Suprapubic skin (tissue), 4 donors: ENCODE measurements at regions not wholly inside any gene's neighbourhood (a gene's known extent, or its start where the extent isn't known, plus 50 kb on each side); places are given as distances from the start of the nearest gene placed in this dataset.

Experiments
- DNase-seq, 2 donors: peaks; one replicate each; pipeline ENCODE4 v3.0.0-alpha.2; 2019; ENCODE audit warnings: low spot score in 2 of 2
- H3K27ac ChIP-seq: fragments of 200-600 bp; sonication (generic); one replicate; pipeline ENCODE4 v1.5.1; 2019
- H3K27me3 ChIP-seq: fragments of 200-600 bp; sonication (generic); one replicate; pipeline ENCODE4 v1.5.1; 2019
- H3K36me3 ChIP-seq: fragments of 200-600 bp; sonication (generic); one replicate; pipeline ENCODE4 v1.5.1; 2019
- H3K4me1 ChIP-seq: fragments of 200-600 bp; sonication (generic); one replicate; pipeline ENCODE4 v1.5.1; 2019
- H3K4me3 ChIP-seq: fragments of 200-600 bp; sonication (generic); one replicate; pipeline ENCODE4 v1.5.1; 2019; ENCODE audit warnings: mild to moderate bottlenecking
- H3K9me3 ChIP-seq: fragments of 200-600 bp; sonication (generic); one replicate; pipeline ENCODE4 v1.5.1; 2019
- CTCF ChIP-seq, 2 donors: fragments of 200-600 bp in 1 of 2; fragments of 450-650 bp in 1 of 2; sonication (generic) in 1 of 2; IDR thresholded peaks; one replicate each; pipeline ENCODE4 v1.5.1; 2016 to 2019; ENCODE audit warnings: antibody characterized with exemption in 2 of 2, mild to moderate bottlenecking in 1 of 2, moderate library complexity in 1 of 2
- EP300 ChIP-seq: sonication (generic); formaldehyde crosslinking; IDR thresholded peaks from one replicate; pipeline ENCODE4 v1.6.1; 2017; ENCODE audit warnings: antibody characterized with exemption
- POLR2A ChIP-seq, 2 donors: fragments of 450-650 bp; IDR thresholded peaks; one replicate each; pipeline ENCODE4 v1.6.1; 2017; ENCODE audit warnings: antibody characterized with exemption in 2 of 2, mild to moderate bottlenecking in 2 of 2, moderate library complexity in 2 of 2
- POLR2AphosphoS5 ChIP-seq, 3 donors: sonication (generic); formaldehyde crosslinking; IDR thresholded peaks; one replicate each; pipeline ENCODE4 v1.6.1; 2017; ENCODE audit warnings: antibody characterized with exemption in 3 of 3
- WGBS: methylation state at CpG from one replicate; pipeline ENCODE4 v1.1.5; 2018; 5-methylcytosine and 5-hydroxymethylcytosine counted together

GRCh38 chr6:26243752-26244151 lies 121.2 kb upstream of the BTN3A2 start:
- Histone ChIP-seq H3K4me1 (peaks cover 6% of the 10 kb centered on the region), H3K27me3 (peaks cover 39% of the 10 kb centered on the region), H3K36me3 (no peaks in the 10 kb centered on the region), H3K27ac (no peak overlapping the region), H3K4me3 (no peak overlapping the region), H3K9me3 (no peaks in the 10 kb centered on the region)
- TF ChIP-seq EP300 (no peak), POLR2A (IDR thresholded peaks at IDR 0.05) (no peak), POLR2AphosphoS5 (IDR thresholded peaks at IDR 0.05) (no peak), CTCF (IDR thresholded peaks at IDR 0.05) (no peak)
- 92% methylated on average over 2 of the region's 2 CpGs for WGBS
- no peak for DNase-seq

GRCh38 chr6:26246058-26246457 lies 118.9 kb upstream of the BTN3A2 start:
- Histone ChIP-seq H3K4me3 (no peak overlapping the region), H3K9me3 (no peaks in the 10 kb centered on the region), H3K27me3 (peaks cover 37% of the 10 kb centered on the region), H3K27ac (no peak overlapping the region), H3K4me1 (peaks cover 16% of the 10 kb centered on the region), H3K36me3 (no peaks in the 10 kb centered on the region)
- 85% methylated on average over 7 of the region's 7 CpGs for whole genome bisulfite sequencing
- DNase-seq, result no peak
- TF ChIP-seq POLR2AphosphoS5 (IDR thresholded peaks at IDR 0.05) (no peak), EP300 (no peak), CTCF (IDR thresholded peaks at IDR 0.05) (no peak), POLR2A (IDR thresholded peaks at IDR 0.05) (no peak)

GRCh38 chr6:26246553-26246952 lies 118.4 kb upstream of the BTN3A2 start:
- WGBS, result 98% methylated on average over 28 of the region's 28 CpGs
- Histone ChIP-seq H3K9me3 (no peaks in the 10 kb centered on the region), H3K4me1 (peaks cover 13% of the 10 kb centered on the region), H3K27ac (no peak overlapping the region), H3K4me3 (no peak overlapping the region), H3K27me3 (peaks cover 36% of the 10 kb centered on the region), H3K36me3 (no peaks in the 10 kb centered on the region)
- TF ChIP-seq POLR2AphosphoS5 (IDR thresholded peaks at IDR 0.05) (no peak), POLR2A (IDR thresholded peaks at IDR 0.05) (no peak), CTCF (IDR thresholded peaks at IDR 0.05) (no peak), EP300 (no peak)
- no peak for DNase-seq

DNA sequence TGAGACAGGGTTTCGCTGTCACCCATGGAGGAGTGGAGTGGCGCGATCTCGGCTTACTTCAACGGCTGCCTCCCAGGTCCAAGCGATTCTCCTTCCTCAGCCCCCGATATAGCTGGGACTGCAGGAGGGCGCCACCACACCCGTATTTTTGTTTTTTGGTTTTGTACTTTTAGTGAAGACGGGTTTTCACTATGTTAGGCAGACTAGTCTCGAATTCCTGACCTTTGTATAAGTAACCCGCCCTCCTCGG lies 115.4 kb upstream of the BTN3A2 start:
- Histone ChIP-seq H3K36me3 (no peaks in the 10 kb centered on the region), H3K27me3 (peaks cover 51% of the 10 kb centered on the region), H3K4me1 (peaks cover 26% of the 10 kb centered on the region), H3K4me3 (peak overlapping the region; percentile 68), H3K27ac (peak overlapping the region; percentile 92), H3K9me3 (no peaks in the 10 kb centered on the region)
- no peak for DNase-seq
- 1% methylated on average over 13 of the region's 13 CpGs for WGBS
- no peak for TF ChIP-seq POLR2A (IDR thresholded peaks at IDR 0.05)

DNA sequence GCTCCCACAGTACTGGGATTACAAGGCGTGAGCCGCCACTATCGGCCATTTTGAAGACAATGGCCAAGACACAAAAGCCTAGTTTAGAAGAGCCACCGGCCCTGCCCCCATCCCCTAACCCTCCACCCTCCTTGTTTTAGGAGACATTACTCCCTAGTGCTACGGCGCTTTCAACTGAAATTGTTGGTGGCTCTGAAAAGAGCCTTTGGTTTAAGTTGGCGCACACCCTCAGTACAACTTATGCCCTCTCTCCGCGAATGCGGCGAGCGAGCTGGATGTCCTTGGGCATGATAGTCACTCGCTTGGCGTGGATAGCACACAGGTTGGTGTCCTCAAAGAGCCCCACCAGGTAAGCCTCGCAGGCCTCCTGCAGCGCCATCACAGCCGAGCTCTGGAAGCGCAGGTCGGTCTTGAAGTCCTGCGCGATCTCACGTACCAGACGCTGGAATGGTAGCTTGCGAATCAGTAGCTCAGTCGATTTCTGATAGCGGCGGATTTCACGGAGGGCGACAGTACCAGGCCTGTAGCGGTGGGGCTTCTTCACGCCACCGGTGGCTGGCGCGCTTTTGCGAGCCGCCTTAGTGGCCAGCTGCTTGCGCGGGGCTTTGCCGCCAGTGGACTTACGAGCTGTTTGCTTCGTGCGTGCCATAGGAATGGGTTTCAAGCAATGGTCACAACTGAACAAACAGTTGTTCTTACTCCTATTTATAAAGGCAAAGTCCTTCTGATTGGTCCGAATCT lies 114.9 kb upstream of the BTN3A2 start:
- TF ChIP-seq EP300 (no peak), POLR2A (IDR thresholded peaks at IDR 0.05) (no peak), POLR2AphosphoS5 (IDR thresholded peaks at IDR 0.05) (no peak), CTCF (IDR thresholded peaks at IDR 0.05) (peak; percentile 13 to 34)
- peak; percentile 72 to 85 for DNase-seq

DNA sequence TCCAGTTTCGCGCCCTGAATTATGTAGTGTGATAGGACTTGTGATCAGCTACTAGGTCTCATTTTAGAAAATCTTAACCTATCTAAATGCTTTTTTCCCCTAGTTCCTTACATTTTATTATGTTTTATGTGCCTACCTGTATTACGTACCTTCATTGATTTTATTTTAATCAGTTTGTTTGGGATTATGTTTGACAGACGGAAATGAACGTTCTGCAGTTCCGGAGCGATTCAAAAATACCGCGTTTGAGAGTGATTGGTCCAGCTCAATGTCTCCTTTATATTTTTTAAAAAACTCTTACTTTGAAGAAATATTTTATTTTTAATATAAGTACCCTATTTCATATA lies 114.3 kb upstream of the BTN3A2 start:
- Histone ChIP-seq H3K36me3 (no peaks in the 10 kb centered on the region), H3K27me3 (peaks cover 53% of the 10 kb centered on the region), H3K27ac (peak overlapping the region; percentile 92), H3K4me3 (peak overlapping the region; percentile 68), H3K9me3 (no peaks in the 10 kb centered on the region), H3K4me1 (peaks cover 26% of the 10 kb centered on the region)
- 2% methylated on average over 9 of the region's 9 CpGs for WGBS
- TF ChIP-seq EP300 (no peak), POLR2A (IDR thresholded peaks at IDR 0.05) (no peak), CTCF (IDR thresholded peaks at IDR 0.05) (no peak), POLR2AphosphoS5 (IDR thresholded peaks at IDR 0.05) (no peak)
- no peak for DNase-seq

More for the DNA sequence above, 114.9 kb upstream of the BTN3A2 start:
- Histone ChIP-seq H3K27me3 (peaks cover 52% of the 10 kb centered on the region), H3K27ac (peak overlapping the region; percentile 92), H3K4me1 (peaks cover 26% of the 10 kb centered on the region), H3K36me3 (no peaks in the 10 kb centered on the region), H3K4me3 (peak overlapping the region; percentile 68), H3K9me3 (no peaks in the 10 kb centered on the region)
- WGBS, result under 1% methylated on average over 19 of the region's 43 CpGs
